K562 (cell line): ENCODE measurements at regions not wholly inside any gene's neighbourhood (a gene's known extent, or its start where the extent isn't known, plus 50 kb on each side); places are given as distances from the start of the nearest gene placed in this dataset.

Source experiments
- KDM4B ChIP-seq, 2 experiments: fragments of 450-650 bp in 1 of 2; sonication (generic) in 1 of 2; IDR thresholded peaks; 2 replicates each; pipeline ENCODE4 v1.6.1; 2016 to 2017; ENCODE audit warnings: borderline replicate concordance in 2 of 2, antibody characterized with exemption in 1 of 2, low read depth in 1 of 2, mild to moderate bottlenecking in 1 of 2
- NFE2 ChIP-seq: IDR thresholded peaks from 2 replicates; pipeline ENCODE4 v1.6.1; 2014; ENCODE audit warnings: antibody characterized with exemption, low read depth
- SMAD4 ChIP-seq: fragments of 250-450 bp; sonication (Bioruptor Pico); conservative IDR thresholded peaks from 2 replicates; pipeline ENCODE4 v1.8.0; 2021; ENCODE audit warnings: inconsistent platforms, mild to moderate bottlenecking, moderate library complexity
- ZNF584 ChIP-seq: fragments of 200-800 bp; sonication (Bioruptor generic); IDR thresholded peaks from 2 replicates; pipeline ENCODE4 v1.6.1; 2016; ENCODE audit warnings: low read depth, mild to moderate bottlenecking, missing genetic modification characterization, missing compliant biosample characterization
- TF ChIP-seq, protein P1 (sequence below), 2 experiments: fragments of 450-650 bp; formaldehyde crosslinking in 1 of 2; IDR thresholded peaks; 2 replicates each; pipeline versions ENCODE4 v1.4.0 to v1.6.1; 2014 to 2020; ENCODE audit warnings: mild to moderate bottlenecking in 2 of 2, borderline replicate concordance in 1 of 2, low read depth in 1 of 2
- TF ChIP-seq, protein P2 (sequence below): fragments of 150-350 bp; IDR thresholded peaks from 2 replicates; pipeline ENCODE4 v1.6.1; 2014; ENCODE audit warnings: low read depth, mild to moderate bottlenecking, low read length, borderline replicate concordance
- TF ChIP-seq, protein P3 (sequence below): sonication (generic); formaldehyde crosslinking; IDR thresholded peaks from 2 replicates; pipeline ENCODE4 v1.8.1; 2023; ENCODE audit warnings: mild to moderate bottlenecking, missing genetic modification reagents

DNA sequence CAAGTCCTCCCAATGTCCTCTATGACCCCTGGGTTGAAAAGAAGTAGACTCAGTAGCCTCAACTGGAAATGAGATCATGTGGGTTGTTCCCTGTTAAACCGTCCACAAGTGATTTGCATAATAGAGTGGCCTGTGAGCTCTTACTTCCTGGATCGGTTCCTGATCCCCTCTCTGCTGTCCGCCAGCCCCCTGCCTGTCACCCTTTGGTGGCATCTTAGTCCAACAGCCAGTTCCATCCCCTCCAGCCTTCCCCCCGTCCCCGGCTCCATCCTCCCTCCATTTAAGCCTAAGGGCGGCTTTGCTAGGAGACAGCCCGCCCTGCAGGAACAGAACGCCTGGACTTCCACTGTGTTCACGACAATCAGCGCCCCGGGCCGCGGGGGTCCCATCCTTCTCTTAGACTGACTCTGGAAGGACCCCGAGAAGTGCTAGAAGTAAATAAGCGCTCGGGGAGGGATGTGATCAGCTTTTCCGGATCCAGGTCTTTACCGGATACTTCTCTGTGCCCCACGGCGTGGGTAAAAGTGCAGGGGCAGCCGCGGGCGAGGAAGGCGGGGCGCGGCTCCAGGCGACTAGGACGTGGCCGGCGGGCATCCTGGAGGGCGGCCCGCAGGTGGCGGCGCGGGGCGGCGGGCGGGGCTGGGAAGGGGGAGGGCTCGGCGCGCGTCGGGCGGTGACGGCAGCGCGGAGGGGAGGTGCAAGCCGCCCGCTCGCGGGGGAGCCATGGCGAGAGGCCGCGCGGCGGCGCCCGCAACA is 51.2 kb upstream of the ULK4 start (continued):
- peak in 1 of 2 experiments; percentile 59; a peak in 2 of 4 replicates for TF ChIP-seq KDM4B (IDR thresholded peaks at IDR 0.05; ENCODE audit: borderline replicate concordance in 2 of 2, low read depth in 1 of 2)
- TF ChIP-seq NFE2 = peak; percentile 27; the same call in 1 of the 2 replicates
- TF ChIP-seq, protein P1, sequence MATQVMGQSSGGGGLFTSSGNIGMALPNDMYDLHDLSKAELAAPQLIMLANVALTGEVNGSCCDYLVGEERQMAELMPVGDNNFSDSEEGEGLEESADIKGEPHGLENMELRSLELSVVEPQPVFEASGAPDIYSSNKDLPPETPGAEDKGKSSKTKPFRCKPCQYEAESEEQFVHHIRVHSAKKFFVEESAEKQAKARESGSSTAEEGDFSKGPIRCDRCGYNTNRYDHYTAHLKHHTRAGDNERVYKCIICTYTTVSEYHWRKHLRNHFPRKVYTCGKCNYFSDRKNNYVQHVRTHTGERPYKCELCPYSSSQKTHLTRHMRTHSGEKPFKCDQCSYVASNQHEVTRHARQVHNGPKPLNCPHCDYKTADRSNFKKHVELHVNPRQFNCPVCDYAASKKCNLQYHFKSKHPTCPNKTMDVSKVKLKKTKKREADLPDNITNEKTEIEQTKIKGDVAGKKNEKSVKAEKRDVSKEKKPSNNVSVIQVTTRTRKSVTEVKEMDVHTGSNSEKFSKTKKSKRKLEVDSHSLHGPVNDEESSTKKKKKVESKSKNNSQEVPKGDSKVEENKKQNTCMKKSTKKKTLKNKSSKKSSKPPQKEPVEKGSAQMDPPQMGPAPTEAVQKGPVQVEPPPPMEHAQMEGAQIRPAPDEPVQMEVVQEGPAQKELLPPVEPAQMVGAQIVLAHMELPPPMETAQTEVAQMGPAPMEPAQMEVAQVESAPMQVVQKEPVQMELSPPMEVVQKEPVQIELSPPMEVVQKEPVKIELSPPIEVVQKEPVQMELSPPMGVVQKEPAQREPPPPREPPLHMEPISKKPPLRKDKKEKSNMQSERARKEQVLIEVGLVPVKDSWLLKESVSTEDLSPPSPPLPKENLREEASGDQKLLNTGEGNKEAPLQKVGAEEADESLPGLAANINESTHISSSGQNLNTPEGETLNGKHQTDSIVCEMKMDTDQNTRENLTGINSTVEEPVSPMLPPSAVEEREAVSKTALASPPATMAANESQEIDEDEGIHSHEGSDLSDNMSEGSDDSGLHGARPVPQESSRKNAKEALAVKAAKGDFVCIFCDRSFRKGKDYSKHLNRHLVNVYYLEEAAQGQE (IDR thresholded peaks at IDR 0.05; ENCODE audit: borderline replicate concordance) = no peak
- TF ChIP-seq, protein P1 (CRISPR knock-in tag; IDR thresholded peaks at IDR 0.05; ENCODE audit: low read depth) = 0 out of 2 replicates have a peak, but pooled peaks have one; percentile 52
- TF ChIP-seq, protein P2, sequence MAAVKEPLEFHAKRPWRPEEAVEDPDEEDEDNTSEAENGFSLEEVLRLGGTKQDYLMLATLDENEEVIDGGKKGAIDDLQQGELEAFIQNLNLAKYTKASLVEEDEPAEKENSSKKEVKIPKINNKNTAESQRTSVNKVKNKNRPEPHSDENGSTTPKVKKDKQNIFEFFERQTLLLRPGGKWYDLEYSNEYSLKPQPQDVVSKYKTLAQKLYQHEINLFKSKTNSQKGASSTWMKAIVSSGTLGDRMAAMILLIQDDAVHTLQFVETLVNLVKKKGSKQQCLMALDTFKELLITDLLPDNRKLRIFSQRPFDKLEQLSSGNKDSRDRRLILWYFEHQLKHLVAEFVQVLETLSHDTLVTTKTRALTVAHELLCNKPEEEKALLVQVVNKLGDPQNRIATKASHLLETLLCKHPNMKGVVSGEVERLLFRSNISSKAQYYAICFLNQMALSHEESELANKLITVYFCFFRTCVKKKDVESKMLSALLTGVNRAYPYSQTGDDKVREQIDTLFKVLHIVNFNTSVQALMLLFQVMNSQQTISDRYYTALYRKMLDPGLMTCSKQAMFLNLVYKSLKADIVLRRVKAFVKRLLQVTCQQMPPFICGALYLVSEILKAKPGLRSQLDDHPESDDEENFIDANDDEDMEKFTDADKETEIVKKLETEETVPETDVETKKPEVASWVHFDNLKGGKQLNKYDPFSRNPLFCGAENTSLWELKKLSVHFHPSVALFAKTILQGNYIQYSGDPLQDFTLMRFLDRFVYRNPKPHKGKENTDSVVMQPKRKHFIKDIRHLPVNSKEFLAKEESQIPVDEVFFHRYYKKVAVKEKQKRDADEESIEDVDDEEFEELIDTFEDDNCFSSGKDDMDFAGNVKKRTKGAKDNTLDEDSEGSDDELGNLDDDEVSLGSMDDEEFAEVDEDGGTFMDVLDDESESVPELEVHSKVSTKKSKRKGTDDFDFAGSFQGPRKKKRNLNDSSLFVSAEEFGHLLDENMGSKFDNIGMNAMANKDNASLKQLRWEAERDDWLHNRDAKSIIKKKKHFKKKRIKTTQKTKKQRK = no peak
- TF ChIP-seq, protein P3, sequence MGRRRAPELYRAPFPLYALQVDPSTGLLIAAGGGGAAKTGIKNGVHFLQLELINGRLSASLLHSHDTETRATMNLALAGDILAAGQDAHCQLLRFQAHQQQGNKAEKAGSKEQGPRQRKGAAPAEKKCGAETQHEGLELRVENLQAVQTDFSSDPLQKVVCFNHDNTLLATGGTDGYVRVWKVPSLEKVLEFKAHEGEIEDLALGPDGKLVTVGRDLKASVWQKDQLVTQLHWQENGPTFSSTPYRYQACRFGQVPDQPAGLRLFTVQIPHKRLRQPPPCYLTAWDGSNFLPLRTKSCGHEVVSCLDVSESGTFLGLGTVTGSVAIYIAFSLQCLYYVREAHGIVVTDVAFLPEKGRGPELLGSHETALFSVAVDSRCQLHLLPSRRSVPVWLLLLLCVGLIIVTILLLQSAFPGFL (CRISPR knock-in tag) = no peak
- TF ChIP-seq ZNF584 (CRISPR knock-in tag) = no peak
- TF ChIP-seq SMAD4 (CRISPR knock-in tag) = peak; percentile 64; the same call in 1 of the 2 replicates
